PC-9 (cell line): ENCODE measurements at regions not wholly inside any gene's neighbourhood (a gene's known extent, or its start where the extent isn't known, plus 50 kb on each side); places are given as distances from the start of the nearest gene placed in this dataset.

Experiments
- EZH2 ChIP-seq: fragments of 200-600 bp; sonication (generic); IDR thresholded peaks from 2 replicates; pipeline ENCODE4 v1.8.0; 2017; ENCODE audit warnings: antibody characterized with exemption, low read depth
- TF ChIP-seq, protein P1 (sequence below): fragments of 200-600 bp; sonication (generic); conservative IDR thresholded peaks from 2 replicates; pipeline ENCODE4 v1.6.1; 2017; ENCODE audit warnings: mixed run types, antibody characterized with exemption, mild to moderate bottlenecking, moderate library complexity

DNA sequence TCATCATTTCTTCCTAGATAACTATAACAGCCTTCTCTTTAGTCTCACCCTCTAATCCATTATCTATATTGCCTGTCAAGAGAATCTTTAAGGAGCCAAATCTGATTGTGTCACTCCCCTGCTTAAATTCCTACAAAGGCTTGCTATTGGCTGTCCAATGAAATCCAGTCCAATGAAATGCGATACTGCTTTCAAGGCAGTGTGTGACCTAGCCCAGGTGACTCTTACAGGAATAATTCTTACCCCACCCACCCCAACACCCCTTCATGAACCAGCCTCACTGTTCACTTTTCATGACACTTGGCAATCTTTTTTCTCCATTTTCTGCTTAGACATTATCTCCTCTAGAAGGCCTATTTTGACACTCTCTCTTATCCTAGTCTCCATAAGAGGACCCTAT lies 163.3 kb upstream of the MARCKS start:
- no peak for TF ChIP-seq EZH2
- TF ChIP-seq, protein P1, sequence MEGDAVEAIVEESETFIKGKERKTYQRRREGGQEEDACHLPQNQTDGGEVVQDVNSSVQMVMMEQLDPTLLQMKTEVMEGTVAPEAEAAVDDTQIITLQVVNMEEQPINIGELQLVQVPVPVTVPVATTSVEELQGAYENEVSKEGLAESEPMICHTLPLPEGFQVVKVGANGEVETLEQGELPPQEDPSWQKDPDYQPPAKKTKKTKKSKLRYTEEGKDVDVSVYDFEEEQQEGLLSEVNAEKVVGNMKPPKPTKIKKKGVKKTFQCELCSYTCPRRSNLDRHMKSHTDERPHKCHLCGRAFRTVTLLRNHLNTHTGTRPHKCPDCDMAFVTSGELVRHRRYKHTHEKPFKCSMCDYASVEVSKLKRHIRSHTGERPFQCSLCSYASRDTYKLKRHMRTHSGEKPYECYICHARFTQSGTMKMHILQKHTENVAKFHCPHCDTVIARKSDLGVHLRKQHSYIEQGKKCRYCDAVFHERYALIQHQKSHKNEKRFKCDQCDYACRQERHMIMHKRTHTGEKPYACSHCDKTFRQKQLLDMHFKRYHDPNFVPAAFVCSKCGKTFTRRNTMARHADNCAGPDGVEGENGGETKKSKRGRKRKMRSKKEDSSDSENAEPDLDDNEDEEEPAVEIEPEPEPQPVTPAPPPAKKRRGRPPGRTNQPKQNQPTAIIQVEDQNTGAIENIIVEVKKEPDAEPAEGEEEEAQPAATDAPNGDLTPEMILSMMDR = no peak
